ENCODE measurements at regions not wholly inside any gene's neighbourhood (a gene's known extent, or its start where the extent isn't known, plus 50 kb on each side); places are given as distances from the start of the nearest gene placed in this dataset.
"Not testable (repeated sequence)": the region's sequence is repeated elsewhere in the genome, so short reads cannot be mapped to it uniquely, and the experiment has no call there.

DNA sequence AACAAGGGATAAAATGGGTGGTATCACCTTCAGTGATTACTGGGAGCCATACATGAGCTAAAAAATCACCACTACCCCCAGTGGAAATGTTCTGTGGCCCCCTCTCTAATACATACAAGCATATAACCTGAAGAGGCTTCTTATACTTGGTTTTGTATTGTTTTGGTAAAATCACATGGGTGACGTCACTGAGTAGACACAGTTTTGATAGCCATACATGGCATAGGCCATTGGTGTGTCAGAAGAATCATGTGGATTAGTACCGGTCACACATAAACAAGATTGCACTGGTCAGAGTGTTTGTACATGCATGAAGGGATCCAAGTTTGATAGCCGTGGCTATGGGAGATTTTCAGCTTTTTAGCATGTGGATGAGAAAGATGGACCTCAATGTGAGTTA is 131.9 kb upstream of the RADX start:
- no peak overlapping the region for H3K4me3 ChIP-seq (ENCODE audit: low read depth, low read length)
- no peak for DNase-seq (ENCODE audit: low read depth)

DNA sequence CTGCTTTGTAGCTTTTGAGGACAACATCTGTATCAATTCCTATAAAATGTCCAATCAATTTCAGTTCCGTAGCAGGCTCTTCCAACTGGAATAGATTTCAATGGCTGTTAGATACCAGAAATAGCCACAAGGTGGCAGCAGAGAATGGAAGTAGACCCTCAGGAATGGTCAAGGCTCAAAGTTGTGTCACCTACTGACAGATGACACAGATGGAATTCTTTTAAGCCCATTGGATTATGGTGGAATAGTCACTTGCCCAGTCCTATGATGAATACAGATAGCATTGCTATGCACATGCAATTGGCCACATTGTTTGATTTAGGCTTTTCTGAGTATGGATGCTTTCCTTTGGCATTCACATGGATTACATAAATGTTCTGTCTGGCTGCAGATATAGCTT is 130.4 kb upstream of the RADX start:
- H3K4me3 ChIP-seq (ENCODE audit: low read depth, low read length), result no peak overlapping the region
- DNase-seq (ENCODE audit: low read depth), result no peak

DNA sequence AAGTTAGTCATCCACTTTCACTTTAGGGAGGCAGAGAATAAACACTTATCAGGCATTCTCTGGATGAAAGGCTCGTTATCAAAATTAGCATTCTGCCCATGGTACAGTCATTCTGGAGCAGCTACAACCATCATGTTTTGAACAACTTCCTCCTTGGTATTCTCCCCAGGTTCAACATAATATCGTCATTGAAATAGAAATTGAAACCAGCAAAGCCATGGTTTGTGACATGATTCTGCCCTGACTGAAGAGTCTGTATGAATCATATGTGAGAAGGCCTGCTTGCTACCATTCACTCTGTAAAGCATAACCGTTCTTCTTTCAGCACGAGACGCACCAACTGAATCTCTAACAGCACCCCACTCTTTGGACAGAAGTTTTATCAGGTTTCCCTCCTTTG is 127.5 kb upstream of the RADX start:
- no peak for DNase-seq (ENCODE audit: low read depth)
- no peak overlapping the region for H3K4me3 ChIP-seq (ENCODE audit: low read depth, low read length)

DNA sequence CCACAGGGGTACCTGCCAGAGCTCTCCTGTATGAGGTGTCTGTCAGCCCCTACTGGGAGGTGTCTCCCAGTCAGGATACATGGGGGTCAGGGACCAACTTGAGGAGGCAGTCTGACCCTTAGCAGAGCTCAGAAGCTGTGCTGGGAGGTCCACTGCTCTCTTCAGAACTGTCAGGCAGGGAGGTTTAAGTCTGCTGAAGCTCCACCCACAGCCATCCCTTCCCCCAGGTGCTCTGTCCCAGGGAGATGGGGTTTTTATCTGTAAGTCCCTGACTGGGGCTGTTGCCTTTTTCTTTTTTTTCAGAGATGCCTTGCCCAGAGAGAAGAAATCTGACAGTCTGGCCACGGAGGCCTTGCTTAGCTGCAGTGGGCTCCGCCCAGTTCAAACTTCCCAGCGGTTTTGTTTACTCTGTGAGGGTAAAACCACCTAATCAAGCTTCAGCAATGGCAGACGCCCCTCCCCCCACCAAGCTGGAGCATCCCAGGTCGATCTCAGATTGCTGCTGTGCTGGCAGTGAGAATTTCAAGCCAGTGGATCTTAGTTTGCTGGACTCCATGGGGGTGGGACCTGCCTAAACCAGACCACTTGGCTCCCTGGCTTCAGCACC is 118.5 kb upstream of the RADX start:
- not testable (repeated sequence) for H3K4me3 ChIP-seq (ENCODE audit: low read depth, low read length); DNase-seq (ENCODE audit: low read depth)

GRCh38 chrX:106499473-106499872 is 112.3 kb upstream of the RADX start:
- no peak for DNase-seq (ENCODE audit: low read depth)

DNA sequence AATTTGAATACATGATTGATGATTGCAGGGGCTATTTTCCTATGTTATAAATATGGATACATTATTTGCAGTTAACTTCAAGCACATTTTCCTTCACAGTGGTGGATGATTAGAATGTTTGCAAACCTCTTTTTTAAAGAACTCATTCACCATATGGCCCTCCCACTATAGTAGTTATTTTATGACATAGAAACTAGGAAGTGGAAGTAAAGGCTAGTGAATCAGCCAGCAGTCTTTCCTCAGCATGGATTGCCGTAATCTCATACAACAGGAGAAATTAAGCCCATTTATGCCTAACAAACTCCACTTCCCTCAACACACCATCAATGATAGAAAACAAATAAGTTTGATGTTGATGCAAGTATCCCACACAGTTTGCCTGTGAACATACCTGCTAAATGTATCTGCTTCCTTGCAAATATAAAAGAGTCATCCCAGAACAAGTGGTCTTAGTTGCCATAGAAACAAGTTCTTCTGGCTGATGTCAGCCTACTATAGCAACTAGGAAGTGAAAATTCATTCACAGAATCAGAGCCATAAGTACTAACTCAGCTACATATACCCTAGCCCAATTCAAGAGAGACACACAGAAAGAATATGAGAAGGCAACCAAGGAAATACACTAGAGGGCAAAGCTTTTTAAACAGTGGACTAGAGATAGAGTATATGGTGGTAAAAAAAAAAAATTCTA is 100.9 kb upstream of the RADX start:
- DNase-seq (ENCODE audit: low read depth), result no peak
- no peak overlapping the region for H3K4me3 ChIP-seq (ENCODE audit: low read depth, low read length)

More at GRCh38 chrX:106499473-106499872, 112.3 kb upstream of the RADX start:
- no peak overlapping the region for H3K4me3 ChIP-seq (ENCODE audit: low read depth, low read length)

Data from skeletal muscle cell (primary cell).